ENCODE measurements at regions not wholly inside any gene's neighbourhood (a gene's known extent, or its start where the extent isn't known, plus 50 kb on each side); places are given as distances from the start of the nearest gene placed in this dataset.
"Not testable (repeated sequence)": the region's sequence is repeated elsewhere in the genome, so short reads cannot be mapped to it uniquely, and the experiment has no call there.

DNA sequence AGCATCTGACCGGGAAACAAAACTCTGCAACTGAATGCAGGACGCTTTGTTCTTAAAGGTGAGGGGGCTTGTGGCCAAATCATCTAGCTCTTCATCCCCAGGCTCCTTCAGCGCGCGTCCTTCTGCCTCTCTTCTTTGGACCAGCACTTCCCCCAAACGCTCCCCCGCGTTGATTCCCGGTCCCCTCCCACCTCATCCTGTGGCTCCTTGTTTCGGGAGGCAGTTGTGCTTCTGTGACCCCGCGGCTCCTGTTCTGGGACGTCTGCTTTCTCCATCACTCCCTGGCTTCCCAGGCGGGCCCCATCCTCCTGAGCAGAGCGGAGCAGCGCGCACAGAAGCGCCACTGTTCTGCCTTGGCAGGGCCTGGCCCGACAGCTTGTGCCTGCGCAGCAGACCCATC, 109.7 kb upstream of the ZNG1E start:
- DNase-seq: not testable (repeated sequence)

DNA sequence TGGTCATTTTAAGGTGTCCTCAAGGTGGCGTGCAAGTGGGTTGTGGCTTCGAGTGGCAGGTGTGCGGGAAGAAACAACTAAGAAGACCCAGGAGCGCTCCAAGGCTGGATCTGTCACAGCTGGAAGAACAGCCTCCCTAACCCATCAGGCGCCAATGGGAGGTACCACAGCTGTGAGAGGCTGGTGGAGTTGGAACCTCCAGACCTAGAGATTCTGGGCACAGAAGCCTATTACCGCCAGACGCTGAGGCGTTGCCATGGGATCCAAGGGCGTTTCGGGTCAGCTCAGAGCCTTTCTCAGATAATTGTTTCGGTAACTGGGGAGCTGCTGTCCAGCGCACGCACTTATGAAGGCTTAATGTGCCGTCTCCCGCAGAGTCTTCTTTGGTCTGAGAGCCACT, 156.7 kb upstream of the ZNG1E start:
- DNase-seq: not testable (repeated sequence)

DNA sequence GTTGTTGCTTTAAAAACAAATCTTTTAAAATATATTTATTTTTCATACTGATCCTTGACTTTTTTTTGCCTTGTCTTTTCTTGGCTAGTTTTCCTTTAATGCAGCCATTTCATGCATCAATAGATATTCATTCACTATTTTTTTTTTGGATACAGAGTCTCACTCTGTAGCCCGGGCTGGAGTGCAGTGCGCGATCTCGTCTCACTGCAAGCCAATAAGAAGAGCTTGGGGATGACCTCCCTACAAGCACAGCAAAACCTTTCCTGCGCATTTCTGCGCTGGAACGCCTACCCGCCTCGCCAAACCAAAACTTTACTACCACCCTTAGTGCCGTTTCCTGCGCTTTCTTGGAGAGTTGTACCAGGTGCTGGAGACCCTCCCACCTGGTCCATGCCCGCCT, 161.3 kb upstream of the ZNG1E start:
- DNase-seq: not testable (repeated sequence)

DNA sequence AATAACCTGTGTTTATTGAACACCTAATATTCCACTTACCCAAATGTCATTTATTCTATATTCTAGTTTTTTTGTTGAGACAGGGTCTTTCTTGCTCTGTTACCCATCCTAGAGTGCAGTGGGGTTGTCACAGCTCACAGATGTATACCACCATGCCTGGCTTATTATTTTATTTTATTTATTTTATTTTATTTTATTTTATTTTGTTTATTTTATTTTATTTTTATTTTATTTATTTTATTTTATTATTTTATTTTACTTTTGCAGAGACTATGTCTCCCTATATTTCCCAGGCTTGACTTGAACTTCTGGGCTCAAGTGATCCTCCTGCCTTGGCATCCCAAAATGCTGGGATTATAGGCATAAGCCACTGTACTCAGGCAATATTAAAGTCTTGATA, 167.8 kb upstream of the ZNG1E start:
- DNase-seq: not testable (repeated sequence)

DNA sequence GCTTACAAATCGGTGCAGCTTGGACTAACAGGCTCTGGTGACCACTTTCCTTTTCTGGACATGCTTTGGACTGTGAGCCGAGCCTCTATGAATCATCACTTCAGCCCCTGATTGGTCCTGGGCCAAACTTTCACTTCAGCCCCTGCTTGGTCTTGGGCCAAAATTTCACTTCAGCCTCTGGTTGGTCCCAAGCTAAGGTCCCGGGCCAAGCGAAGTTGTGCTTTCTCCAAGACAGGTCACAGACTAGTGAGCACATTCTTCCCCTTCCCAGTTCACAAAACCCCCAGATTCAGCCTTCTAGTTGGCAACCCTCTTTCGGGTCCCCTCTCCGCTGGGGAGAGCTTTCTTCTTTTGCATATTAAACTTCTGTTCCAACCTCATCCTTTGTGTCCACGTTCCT, 171.0 kb upstream of the ZNG1E start:
- DNase-seq: not testable (repeated sequence)

DNA sequence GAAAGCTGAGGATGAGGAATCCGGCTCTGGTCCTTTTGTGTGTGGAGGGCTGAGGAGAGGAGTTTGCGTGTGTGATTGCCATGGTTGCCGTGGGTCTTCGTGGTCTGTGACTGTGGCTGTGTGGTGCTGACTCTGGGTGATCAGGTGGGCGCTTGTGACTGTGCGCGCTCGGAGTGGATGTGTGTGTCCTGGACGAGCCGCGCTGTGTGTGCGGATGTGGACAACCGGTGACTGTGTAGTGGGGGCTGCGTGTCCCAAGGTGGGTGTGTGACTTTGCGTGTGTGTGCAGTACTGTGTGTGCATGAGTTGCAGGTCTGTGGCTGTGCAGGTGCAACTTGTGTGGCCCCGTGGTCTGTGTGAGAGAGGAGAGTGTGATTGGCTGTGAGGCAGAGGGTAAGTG, 172.0 kb upstream of the ZNG1E start:
- not testable (repeated sequence) for DNase-seq

DNA sequence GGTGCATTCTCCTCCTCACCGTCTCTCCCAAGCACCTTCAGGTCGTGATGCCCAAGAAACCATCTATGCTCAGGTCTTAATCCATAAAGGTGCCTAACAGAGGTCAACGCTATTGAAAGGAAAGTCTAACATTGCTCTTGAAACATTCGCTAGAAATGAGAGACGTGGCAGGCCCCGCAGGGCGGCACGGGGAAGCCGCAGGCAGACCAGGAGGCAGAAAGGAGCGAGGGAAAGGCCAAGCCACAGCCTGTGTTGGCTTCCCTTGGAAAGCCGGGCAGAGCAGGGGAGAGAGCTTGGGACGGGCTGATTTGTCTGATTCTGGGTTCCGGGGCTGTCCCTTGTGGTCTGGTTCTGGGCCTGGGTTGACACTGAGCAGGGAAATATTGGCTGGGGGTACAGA, 192.8 kb upstream of the ZNG1E start:
- not testable (repeated sequence) for DNase-seq

DNA sequence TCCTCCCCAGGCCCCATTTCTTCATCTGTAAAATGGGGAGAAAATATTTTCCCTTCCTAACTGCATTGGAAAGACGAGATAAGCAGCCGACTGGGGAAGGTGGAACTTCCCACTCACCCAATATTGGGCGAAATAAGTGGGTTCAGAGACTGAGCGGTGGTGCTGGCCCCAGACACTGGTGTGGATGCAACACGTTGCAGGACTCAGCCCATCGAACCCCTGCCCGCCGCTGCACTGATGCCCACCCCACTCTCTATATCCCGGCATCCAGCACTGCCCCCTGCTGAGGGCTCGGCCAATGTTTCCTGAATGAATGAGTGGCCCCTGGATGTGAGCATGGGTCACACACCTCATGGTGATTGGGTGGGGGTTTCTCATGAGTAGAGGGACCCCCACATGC, 194.4 kb upstream of the ZNG1E start:
- DNase-seq: not testable (repeated sequence)

DNA sequence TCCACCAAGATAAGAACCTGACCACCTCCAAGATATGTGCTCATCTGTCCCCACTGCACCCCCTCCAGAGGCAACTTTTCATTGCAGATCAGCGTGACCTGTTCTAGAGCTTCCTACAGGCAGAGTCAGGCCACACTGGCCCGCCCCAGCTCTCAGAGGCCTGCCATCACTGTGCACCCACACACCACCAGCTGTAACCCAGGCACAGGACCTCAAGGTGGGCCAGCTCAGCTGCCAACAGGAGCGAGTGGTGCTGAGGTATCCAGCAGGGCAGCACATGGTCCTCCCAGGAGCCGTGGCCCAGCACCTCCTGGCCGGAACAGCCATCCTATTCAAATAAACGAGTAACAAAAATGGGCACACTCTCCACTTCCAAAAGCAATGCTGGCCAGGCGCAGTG, 189.9 kb upstream of the FOXD4L5 start:
- not testable (repeated sequence) for DNase-seq

DNA sequence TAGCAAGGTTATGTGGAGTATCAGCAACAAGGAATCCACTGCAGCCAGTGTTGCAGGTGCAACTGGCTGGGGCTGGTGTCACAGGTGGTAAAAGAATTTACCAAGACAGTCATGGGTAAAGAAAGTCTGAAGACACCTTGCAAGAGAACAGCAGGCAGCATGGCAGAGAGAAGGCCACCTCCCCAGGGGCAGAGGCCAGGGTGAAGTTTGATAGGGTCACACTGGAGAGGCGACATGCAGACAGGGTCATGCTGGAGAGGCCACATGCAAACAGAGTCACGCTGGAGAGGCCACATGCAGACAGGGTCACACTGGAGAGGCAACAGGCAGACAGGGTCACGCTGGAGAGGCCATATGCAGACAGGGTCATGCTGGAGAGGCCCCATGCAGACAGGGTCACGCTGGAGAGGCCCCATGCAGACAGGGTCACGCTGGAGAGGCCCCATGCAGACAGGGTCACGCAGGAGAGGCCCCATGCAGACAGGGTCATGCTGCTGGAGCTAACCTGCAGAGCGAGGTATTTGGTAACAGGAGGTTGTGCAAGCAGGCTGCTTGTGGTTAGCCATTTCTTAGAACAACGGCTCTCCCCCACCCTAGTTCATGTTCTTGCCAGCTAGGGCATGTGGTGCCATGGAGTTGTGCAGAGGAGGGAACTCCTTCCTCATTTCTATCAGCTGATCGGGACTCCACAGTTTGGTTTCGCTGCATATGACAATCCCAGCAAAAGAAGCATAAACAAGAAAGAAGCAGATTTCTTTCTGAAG, 188.2 kb upstream of the FOXD4L5 start:
- DNase-seq: not testable (repeated sequence)

DNA sequence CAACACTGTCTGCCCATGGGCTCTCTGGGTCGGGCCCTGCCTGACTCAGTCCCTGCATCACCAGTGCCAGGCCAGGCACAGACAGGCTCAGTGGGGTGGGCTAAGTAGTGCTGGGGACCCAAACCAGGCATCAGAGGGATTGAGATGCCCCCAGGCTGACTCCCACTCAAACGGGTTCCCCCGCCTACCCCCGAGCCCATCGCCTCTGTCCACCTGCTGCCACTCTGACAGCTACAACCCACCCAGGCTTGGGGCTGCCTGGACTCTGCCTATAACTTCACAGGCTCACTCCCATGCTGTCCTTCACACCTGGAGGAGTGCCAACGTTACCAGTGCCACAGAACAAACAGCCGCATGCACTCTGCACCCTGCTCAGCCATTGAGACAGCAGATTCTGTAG, 186.1 kb upstream of the FOXD4L5 start:
- DNase-seq: not testable (repeated sequence)

DNA sequence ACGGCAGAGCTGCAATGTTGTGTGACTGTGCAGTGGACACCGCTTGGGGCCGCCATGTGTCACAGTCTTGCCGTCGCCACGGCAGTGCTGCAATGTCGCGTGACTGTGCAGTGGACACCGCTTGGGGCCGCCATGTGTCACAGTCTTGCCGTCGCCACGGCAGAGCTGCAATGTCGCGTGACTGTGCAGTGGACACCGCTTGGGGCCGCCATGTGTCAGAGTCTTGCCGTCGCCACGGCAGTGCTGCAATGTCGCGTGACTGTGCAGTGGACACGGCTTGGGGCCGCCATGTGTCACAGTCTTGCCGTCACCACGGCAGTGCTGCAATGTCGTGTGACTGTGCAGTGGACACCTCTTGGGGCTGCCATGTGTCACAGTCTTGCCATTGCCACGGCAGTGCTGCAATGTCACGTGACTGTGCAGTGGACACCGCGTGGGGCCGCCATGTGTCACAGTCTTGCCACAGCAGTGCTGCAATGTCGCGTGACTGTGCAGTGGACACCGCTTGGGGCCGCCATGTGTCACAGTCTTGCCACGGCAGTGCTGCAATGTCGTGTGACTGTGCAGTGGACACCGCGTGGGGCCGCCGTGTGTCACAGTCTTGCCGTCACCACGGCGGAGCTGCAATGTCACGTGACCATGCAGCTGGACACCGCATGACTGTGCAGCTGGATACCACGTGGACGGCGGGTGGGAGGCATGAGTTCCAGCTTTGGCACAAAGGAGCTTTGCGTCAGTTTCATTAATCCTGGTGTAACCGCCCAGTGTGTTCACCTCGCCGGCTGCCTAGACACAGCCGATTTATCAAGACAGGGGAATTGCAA, 182.1 kb upstream of the FOXD4L5 start:
- not testable (repeated sequence) for DNase-seq

DNA sequence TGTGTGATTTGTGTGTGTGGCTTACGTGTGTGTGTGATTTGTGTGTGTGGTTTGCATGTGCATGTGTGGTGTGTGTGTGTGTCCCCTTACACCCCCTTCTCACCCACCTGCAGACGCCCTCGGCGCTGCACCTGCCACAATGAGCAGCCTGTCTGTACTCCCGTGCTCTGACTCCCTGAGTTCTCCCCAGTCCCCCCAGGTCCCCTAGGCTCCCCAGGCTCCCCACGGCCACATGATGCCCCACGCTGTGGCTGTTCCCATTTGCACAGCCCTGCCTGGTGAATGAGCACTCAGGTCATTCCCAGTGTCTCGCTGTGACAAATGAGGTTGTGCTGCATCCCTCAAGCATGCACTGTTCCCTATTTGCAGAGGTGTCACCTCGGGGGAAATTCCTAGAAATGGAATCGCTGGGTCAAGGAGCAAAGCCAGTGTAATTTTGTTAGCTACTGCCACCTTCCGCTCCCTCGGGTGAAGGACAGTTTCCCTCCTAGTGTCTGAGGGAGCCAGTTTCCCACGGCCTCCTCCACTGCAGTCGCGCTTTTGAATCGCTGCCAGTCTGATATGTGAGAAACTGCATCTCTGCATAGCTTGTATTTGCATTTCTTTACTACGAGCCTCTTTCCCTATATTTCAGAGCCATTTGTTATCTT, 180.4 kb upstream of the FOXD4L5 start:
- not testable (repeated sequence) for DNase-seq

DNA sequence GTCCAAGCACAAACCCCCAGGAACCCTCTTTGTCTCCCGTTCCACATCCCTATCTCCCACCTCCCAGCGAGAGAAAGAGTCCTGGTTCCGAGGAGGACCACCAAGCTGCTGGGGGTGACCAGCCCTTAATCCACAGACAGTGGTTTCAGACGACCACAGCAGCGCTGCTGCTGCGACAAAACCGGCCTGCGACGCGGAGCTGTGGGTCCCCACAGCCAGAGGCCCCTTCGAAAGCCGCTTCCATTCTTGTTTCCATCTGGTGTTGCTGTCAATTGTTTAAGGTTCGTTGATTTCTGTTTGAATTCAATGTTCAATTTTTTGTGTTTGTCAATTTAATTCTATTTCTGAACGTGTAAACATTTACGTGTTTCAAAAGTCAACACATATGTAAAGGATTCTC, 177.5 kb upstream of the FOXD4L5 start:
- not testable (repeated sequence) for DNase-seq

DNA sequence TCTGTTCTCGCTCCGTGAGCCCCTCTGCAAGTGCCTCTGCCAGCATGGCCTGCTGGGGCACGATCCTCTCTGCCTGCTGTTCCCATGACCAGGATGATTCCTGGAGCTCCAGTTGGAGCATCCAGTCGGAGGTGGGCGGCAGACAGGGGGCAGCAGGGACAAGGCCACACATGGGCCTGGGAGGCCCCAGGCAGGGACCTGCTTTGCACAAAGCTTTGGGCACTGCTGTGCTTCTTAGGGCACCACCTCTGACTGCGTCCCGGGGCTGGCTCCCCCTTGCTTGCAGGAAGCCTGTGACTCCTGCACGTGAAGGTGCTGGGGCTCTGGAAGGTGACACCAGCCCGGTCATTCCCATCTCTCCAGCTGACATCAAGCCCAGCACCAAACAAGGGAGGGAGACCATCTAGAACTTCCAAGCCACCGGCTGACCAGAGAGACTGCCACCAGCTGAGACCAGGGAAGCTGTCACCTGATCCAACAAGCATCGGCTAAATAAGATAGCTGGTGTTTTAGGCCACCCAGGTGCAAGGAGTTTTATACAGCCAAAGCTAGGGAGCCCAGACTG, 174.8 kb upstream of the FOXD4L5 start:
- DNase-seq: no peak

DNA sequence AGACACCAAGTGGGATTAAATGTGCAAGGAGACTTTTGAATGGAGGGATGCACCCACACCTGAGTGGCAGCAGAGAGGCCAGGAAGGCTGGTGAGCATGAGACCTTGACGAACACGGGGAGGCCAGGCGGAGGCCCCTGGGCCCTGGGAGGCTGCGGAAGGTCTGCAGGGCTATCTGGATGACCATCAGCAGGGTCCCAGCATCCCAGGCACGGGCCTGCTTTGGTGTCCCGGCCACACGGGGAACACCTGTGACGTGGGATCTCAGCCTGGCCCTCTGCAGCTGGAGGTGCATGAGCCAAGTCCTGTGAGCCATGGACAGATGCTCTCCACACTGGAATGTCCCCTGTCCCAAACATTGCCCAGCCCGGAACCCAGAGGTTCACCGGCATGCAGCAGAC, 174.0 kb upstream of the FOXD4L5 start:
- DNase-seq: no peak

DNA sequence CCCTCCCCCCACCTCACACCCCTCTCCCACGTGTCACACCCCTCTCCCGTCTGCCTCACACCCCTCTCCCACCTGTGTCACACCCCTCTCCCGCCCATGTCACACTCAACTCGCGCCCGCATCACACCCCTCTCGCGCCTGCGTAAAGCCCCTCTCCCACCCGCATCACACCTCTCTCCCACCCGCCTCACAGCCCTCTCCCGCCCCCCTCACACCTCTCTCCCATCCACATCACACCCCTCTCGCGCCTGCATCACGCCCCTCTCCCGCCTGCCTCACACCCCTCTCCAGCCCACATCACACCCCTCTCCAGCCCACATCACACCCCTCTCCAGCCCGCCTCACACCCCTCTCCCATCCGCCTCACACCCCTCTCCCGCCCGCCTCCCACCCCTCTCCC, 173.5 kb upstream of the FOXD4L5 start:
- no peak for DNase-seq

DNA sequence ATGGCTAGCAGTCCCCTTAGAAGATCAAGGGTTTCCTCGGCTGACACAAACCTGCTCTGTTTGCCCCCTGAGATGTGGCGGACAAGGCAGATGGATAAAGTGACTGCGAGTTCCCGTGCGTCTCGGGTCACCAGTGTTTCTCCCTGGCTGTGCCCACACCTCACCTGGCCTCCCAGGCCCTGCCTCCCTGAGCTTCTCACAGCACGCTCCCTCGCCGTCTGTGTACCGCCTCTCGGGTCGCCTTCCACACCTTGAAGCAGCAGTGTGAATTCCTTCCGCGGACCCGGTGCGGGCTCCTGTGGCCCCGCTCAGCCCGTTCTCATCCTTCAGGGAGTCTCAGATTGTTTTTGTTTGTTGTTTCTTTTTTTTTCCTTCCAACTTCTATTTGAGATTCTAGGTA, 172.0 kb upstream of the FOXD4L5 start:
- not testable (repeated sequence) for DNase-seq

DNA sequence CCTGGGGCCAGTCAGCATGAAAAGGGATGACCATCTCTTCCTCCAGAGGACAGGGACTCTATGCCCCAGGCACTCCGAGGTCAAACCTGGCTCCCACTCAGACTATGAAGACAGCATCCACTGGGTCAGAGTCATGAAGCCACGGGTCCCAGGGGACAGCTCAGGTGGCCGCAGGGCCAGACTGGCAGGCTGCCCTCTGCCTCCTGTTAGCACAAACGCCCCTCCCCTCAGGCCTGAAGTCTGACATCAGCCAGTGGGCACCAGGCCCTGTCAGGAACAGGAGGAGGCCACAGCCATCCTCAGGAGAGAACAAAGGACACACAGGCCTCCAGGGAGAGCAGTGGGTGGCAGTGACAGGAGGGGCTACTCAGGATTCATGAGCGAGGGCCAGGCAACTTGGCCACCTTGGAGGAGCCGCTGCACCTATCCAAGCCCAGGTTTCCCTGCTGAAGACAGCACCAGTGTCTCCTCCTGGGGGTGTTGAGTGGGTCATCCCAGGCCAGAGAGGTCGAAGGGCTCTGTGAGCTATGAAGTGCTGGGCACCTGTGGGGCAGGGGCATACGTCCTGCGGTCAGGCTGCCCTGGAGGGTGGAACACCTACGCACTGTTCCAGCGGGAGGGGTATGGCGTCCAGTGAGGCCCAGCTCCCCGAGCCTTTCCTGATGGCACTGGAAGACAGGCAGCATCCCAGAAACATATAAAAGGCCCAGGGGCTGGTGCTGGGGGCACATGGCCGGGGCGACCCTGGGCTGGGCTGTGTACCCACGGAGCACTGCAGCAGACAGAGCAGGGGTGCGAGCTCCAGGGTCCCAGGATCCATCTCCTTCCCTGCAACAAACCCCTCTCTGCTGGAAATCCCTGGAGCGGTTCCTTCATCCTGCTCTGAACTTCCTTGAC, 171.0 kb upstream of the FOXD4L5 start:
- not testable (repeated sequence) for DNase-seq

DNA sequence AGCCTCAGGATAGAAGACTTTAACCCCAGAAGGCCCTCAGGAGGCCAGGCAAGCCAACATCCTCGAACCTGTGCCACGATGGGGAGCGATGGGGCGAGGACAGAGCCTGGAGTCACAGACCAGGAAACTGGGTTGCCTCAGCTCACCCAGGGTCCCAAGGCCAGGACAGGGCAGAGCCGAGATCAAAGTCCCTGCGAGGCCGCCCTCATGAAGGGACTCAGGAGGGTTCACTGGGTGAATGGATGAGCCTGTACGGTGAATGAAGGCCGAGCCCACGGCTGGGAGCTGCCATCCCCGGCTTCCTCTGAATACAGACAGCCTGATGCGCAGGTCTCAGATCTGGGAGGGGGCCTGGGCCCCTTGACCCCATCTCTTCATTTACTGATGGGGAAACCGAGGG, 170.1 kb upstream of the FOXD4L5 start:
- not testable (repeated sequence) for DNase-seq

DNA sequence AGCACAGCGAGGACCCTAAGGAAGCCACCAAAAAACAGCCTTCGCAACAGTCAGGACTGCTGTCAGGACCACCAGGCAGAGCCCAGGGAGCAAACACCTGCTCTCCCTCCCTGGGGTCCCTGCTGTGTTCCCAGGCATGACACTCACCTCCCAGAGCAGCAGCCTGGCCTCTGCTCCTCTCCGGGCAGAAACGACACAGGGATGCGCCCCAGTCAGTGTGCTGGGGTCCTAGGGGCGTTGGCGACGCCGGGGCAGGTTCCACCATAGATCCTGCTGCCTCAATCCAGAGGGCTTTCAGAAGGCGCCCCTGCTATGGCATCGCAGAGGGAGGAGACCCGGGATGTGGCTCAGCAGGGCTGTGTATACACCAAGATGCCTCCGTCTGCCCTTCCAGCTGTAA, 169.7 kb upstream of the FOXD4L5 start:
- not testable (repeated sequence) for DNase-seq

All from renal pelvis (tissue), 1 donor.